Small intestine (tissue), 7 donors: ENCODE measurements at regions not wholly inside any gene's neighbourhood (a gene's known extent, or its start where the extent isn't known, plus 50 kb on each side); places are given as distances from the start of the nearest gene placed in this dataset.

Experiments used
- DNase-seq, 2 donors: peaks; one replicate each; pipeline versions ENCODE4 v3.0.0 to v3.0.0-alpha.2; 2013
- FAIRE-seq: peaks from 2 replicates; lab custom pipeline; 2012; peaks lifted over from hg19 to GRCh38; lab: Jason Lieb, UNC
- H3K27ac ChIP-seq, 3 donors: one replicate each; pipeline ENCODE4 v1.5.1; 2013; ENCODE audit warnings: low read length in 2 of 3, mild to moderate bottlenecking in 2 of 3, control low read depth in 1 of 3, inconsistent platforms in 1 of 3, low read depth in 1 of 3, moderate library complexity in 1 of 3
- H3K27me3 ChIP-seq, 3 donors: one replicate each; pipeline ENCODE4 v1.6.1; 2013; ENCODE audit warnings: low read length in 3 of 3, inconsistent platforms in 1 of 3; ENCODE audit not compliant: control insufficient read depth in 3 of 3, insufficient read depth in 3 of 3
- H3K36me3 ChIP-seq, 3 donors: one replicate each; pipeline ENCODE4 v1.6.1; 2013; ENCODE audit warnings: low read length in 3 of 3, inconsistent platforms in 1 of 3, low read depth in 1 of 3, mild to moderate bottlenecking in 1 of 3, moderate library complexity in 1 of 3; ENCODE audit not compliant: control insufficient read depth in 3 of 3, insufficient read depth in 2 of 3
- H3K4me1 ChIP-seq, 3 donors: one replicate each; pipeline ENCODE4 v1.6.1; 2013; ENCODE audit warnings: low read length in 2 of 3, inconsistent platforms in 1 of 3, low read depth in 1 of 3, mild to moderate bottlenecking in 1 of 3, moderate library complexity in 1 of 3; ENCODE audit not compliant: control insufficient read depth in 3 of 3, insufficient read depth in 2 of 3
- H3K4me3 ChIP-seq, 3 donors: one replicate each; pipeline ENCODE4 v1.5.1; 2013; ENCODE audit warnings: low read length in 3 of 3, control low read depth in 1 of 3, inconsistent platforms in 1 of 3, low read depth in 1 of 3, mild to moderate bottlenecking in 1 of 3, moderate library complexity in 1 of 3
- H3K9me3 ChIP-seq, 2 donors: one replicate each; pipeline ENCODE4 v1.6.1; 2013; ENCODE audit warnings: low read depth in 1 of 2, low read length in 1 of 2; ENCODE audit not compliant: control insufficient read depth in 2 of 2, insufficient read depth in 1 of 2
- WGBS, 3 donors: extraction: QIAGEN DNeasy Blood & Tissue Kit; methylation state at CpG; one replicate each; pipeline ENCODE4 v1.1.7; 2013; 5-methylcytosine and 5-hydroxymethylcytosine counted together
- donor health status: healthy with polysubstance abuse.
- donor health status: control.
- donor health status: control.
- donor health status: Bipolar disorder and iron deficiency.
- donor health status: healthy.

GRCh38 chr16:73255031-73255430, 207.1 kb upstream of the ZFHX3 start:
- no peaks in the 10 kb centered on the region for H3K36me3 ChIP-seq
- no peak overlapping the region for H3K27ac ChIP-seq
- H3K27me3 ChIP-seq, result peaks cover 0 to 2% (median 0%) of the 10 kb centered on the region in 3 donors
- DNase-seq, result peak; percentile 52 to 87
- 14 to 68% (median 35%) methylated on average over 3 of the region's 3 CpGs for WGBS, 3 donors
- no peak overlapping the region for H3K4me3 ChIP-seq
- FAIRE-seq, result no peak
- peaks cover 0 to 2% (median 0%) of the 10 kb centered on the region in 3 donors for H3K4me1 ChIP-seq
- H3K9me3 ChIP-seq, result no peaks in the 10 kb centered on the region

- no peak for FAIRE-seq
- Histone ChIP-seq H3K27me3 (peaks cover 0 to 2% (median 0%) of the 10 kb centered on the region in 3 donors), H3K36me3 (no peaks in the 10 kb centered on the region), H3K4me1 (peaks cover 0 to 2% (median 0%) of the 10 kb centered on the region in 3 donors), H3K27ac (no peak overlapping the region), H3K9me3 (no peaks in the 10 kb centered on the region), H3K4me3 (no peak overlapping the region)
- 81 to 91% (median 86%) methylated on average over 3 of the region's 3 CpGs for WGBS, 3 donors
- no peak for DNase-seq
Observed at GRCh38 chr16:73253922-73254480, 206.1 kb upstream of the ZFHX3 start.

DNA sequence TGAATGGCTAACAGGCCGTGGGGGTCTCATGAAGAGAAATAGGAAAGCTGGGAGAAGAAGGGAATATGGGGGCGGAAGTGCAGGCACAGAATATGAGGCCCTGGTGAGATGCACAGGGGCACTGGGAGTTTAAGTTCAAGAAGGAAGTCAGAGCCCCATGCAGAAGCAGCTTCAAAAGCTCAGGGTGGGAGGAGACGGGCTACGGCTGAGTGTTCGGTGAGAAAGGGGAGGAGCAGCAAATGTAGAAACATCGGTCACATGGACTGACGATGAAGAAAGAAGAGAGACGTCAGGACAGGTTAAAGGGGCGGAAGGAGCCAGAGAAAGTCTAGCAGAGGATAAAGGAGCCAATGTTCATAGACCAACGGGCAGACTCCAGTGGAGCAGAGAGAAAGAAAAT, 204.5 kb upstream of the ZFHX3 start:
- WGBS, 3 donors, result 66 to 86% (median 82%) methylated on average over 10 of the region's 10 CpGs
- H3K9me3 ChIP-seq, result no peaks in the 10 kb centered on the region
- DNase-seq (no peak), FAIRE-seq (no peak)
- H3K27me3 ChIP-seq, result peaks cover 0 to 2% (median 0%) of the 10 kb centered on the region in 3 donors
- H3K27ac ChIP-seq, result no peak overlapping the region
- no peak overlapping the region for H3K4me3 ChIP-seq
- no peaks in the 10 kb centered on the region for H3K36me3 ChIP-seq
- H3K4me1 ChIP-seq, result peaks cover 0 to 2% (median 0%) of the 10 kb centered on the region in 3 donors

GRCh38 chr16:73251608-73252007, 203.7 kb upstream of the ZFHX3 start:
- DNase-seq (no peak), FAIRE-seq (no peak)
- no peaks in the 10 kb centered on the region for H3K36me3 ChIP-seq
- H3K27me3 ChIP-seq, result peaks cover 0 to 2% (median 0%) of the 10 kb centered on the region in 3 donors
- H3K4me3 ChIP-seq, result no peak overlapping the region
- WGBS, 3 donors, result 84 to 96% (median 89%) methylated on average over 7 of the region's 7 CpGs
- H3K27ac ChIP-seq, result no peak overlapping the region
- H3K9me3 ChIP-seq, result no peaks in the 10 kb centered on the region
- peaks cover 0 to 2% (median 0%) of the 10 kb centered on the region in 3 donors for H3K4me1 ChIP-seq

- H3K27ac ChIP-seq, result no peak overlapping the region
- H3K4me3 ChIP-seq, result no peak overlapping the region
- H3K36me3 ChIP-seq, result no peaks in the 10 kb centered on the region
- peaks cover 0 to 3% (median 2%) of the 10 kb centered on the region in 3 donors for H3K27me3 ChIP-seq
- no peaks in the 10 kb centered on the region for H3K4me1 ChIP-seq
- no peak for FAIRE-seq
- no peak for DNase-seq
- H3K9me3 ChIP-seq, result no peaks in the 10 kb centered on the region
- WGBS, 3 donors, result 86 to 99% (median 92%) methylated on average over 4 of the region's 4 CpGs
Observed at GRCh38 chr16:73248316-73248715, 200.4 kb upstream of the ZFHX3 start.

- Histone ChIP-seq H3K36me3 (no peaks in the 10 kb centered on the region), H3K27ac (no peak overlapping the region), H3K4me3 (no peak overlapping the region), H3K27me3 (peaks cover 0 to 3% (median 0%) of the 10 kb centered on the region in 3 donors), H3K9me3 (no peaks in the 10 kb centered on the region), H3K4me1 (no peaks in the 10 kb centered on the region)
- FAIRE-seq (no peak), DNase-seq (no peak)
- 84 to 95% (median 91%) methylated on average over 4 of the region's 4 CpGs for WGBS, 3 donors
Observed at GRCh38 chr16:73240920-73241319, 193.0 kb upstream of the ZFHX3 start.

GRCh38 chr16:73237601-73238000, 189.7 kb upstream of the ZFHX3 start:
- FAIRE-seq (no peak), DNase-seq (no peak)
- H3K27me3 ChIP-seq, result no peaks in the 10 kb centered on the region
- no peak overlapping the region for H3K27ac ChIP-seq
- H3K9me3 ChIP-seq, result no peaks in the 10 kb centered on the region
- no peaks in the 10 kb centered on the region for H3K36me3 ChIP-seq
- no peaks in the 10 kb centered on the region for H3K4me1 ChIP-seq
- 80 to 93% (median 80%) methylated on average over 4 of the region's 4 CpGs for whole genome bisulfite sequencing, 3 donors
- no peak overlapping the region for H3K4me3 ChIP-seq

GRCh38 chr16:73234496-73234895, 186.6 kb upstream of the ZFHX3 start:
- Histone ChIP-seq H3K27ac (no peak overlapping the region), H3K4me1 (no peaks in the 10 kb centered on the region), H3K4me3 (no peak overlapping the region), H3K36me3 (no peaks in the 10 kb centered on the region), H3K27me3 (no peaks in the 10 kb centered on the region), H3K9me3 (peaks cover 0 to 3% of the 10 kb centered on the region in 2 donors)
- 70 to 92% (median 76%) methylated on average over 5 of the region's 5 CpGs for WGBS, 3 donors
- DNase-seq (no peak), FAIRE-seq (no peak)
